ENCODE measurements at regions not wholly inside any gene's neighbourhood (a gene's known extent, or its start where the extent isn't known, plus 50 kb on each side); places are given as distances from the start of the nearest gene placed in this dataset.

- H3K27ac ChIP-seq: no peak overlapping the region
- H3K36me3 ChIP-seq (replicated peaks; ENCODE audit: insufficient read depth, low read depth): no peaks in the 10 kb centered on the region
- no peaks in the 10 kb centered on the region for H3K79me2 ChIP-seq
- 80% methylated on average over 1 of the region's 1 CpG for WGBS (ENCODE audit: low lambda C conversion rate, missing lambda C conversion rate)
- TF ChIP-seq EZH2 (IDR thresholded peaks at IDR 0.05; ENCODE audit: borderline replicate concordance) (no peak), EZH2phosphoT487 (IDR thresholded peaks at IDR 0.05; ENCODE audit: low read depth, severe bottlenecking, unreplicated experiment) (no peak)
- no peak overlapping the region for H2AFZ ChIP-seq
- no peaks in the 10 kb centered on the region for H4K20me1 ChIP-seq (ENCODE audit: insufficient read depth, poor library complexity, severe bottlenecking)
- no peaks in the 10 kb centered on the region for H3K9me2 ChIP-seq (replicated peaks; ENCODE audit: insufficient read depth)
- no peaks in the 10 kb centered on the region for H3K9me3 ChIP-seq (ENCODE audit: low read depth)
- H3K4me2 ChIP-seq: no peak overlapping the region
- H3K4me3 ChIP-seq: no peak overlapping the region
- no peaks in the 10 kb centered on the region for H3K4me1 ChIP-seq (ENCODE audit: insufficient read depth)
- DNase-seq (ENCODE audit: low spot score): no peak
- H3K27me3 ChIP-seq: no peaks in the 10 kb centered on the region
These were observed 715.4 kb downstream of the NSUN3 start for GRCh38 chr3:94778289-94778688.

- DNase-seq (ENCODE audit: low spot score): no peak
These were observed 716.1 kb downstream of the NSUN3 start for GRCh38 chr3:94778814-94779494.

GRCh38 chr3:94779699-94780098 is 716.8 kb downstream of the NSUN3 start:
- no peaks in the 10 kb centered on the region for H3K4me1 ChIP-seq (ENCODE audit: insufficient read depth)
- H3K27ac ChIP-seq: no peak overlapping the region
- H2AFZ ChIP-seq: no peak overlapping the region
- no peak overlapping the region for H3K4me3 ChIP-seq
- TF ChIP-seq EZH2phosphoT487 (IDR thresholded peaks at IDR 0.05; ENCODE audit: low read depth, severe bottlenecking, unreplicated experiment): no peak
- no peak for TF ChIP-seq CTCF (IDR thresholded peaks at IDR 0.05; ENCODE audit: poor library complexity)
- no peak for TF ChIP-seq EZH2 (IDR thresholded peaks at IDR 0.05; ENCODE audit: borderline replicate concordance)
- H3K9me2 ChIP-seq (replicated peaks; ENCODE audit: insufficient read depth): no peaks in the 10 kb centered on the region
- no peak for DNase-seq (ENCODE audit: low spot score)
- WGBS (ENCODE audit: low lambda C conversion rate, missing lambda C conversion rate): 94% methylated on average over 1 of the region's 1 CpG
- H3K9me3 ChIP-seq (ENCODE audit: low read depth): no peaks in the 10 kb centered on the region
- H3K27me3 ChIP-seq: no peaks in the 10 kb centered on the region
- H3K36me3 ChIP-seq (replicated peaks; ENCODE audit: insufficient read depth, low read depth): no peaks in the 10 kb centered on the region
- H3K79me2 ChIP-seq: no peaks in the 10 kb centered on the region
- no peaks in the 10 kb centered on the region for H4K20me1 ChIP-seq (ENCODE audit: insufficient read depth, poor library complexity, severe bottlenecking)
- H3K4me2 ChIP-seq: no peak overlapping the region

More at GRCh38 chr3:94778814-94779494, 716.1 kb downstream of the NSUN3 start:
- Histone ChIP-seq H3K9me2 (replicated peaks; ENCODE audit: insufficient read depth) (no peaks in the 10 kb centered on the region), H3K27me3 (no peaks in the 10 kb centered on the region), H3K9me3 (ENCODE audit: low read depth) (no peaks in the 10 kb centered on the region), H3K79me2 (no peaks in the 10 kb centered on the region), H3K36me3 (replicated peaks; ENCODE audit: insufficient read depth, low read depth) (no peaks in the 10 kb centered on the region), H4K20me1 (ENCODE audit: insufficient read depth, poor library complexity, severe bottlenecking) (no peaks in the 10 kb centered on the region), H3K27ac (no peak overlapping the region), H3K4me3 (no peak overlapping the region), H3K4me2 (no peak overlapping the region), H2AFZ (no peak overlapping the region), H3K4me1 (ENCODE audit: insufficient read depth) (no peaks in the 10 kb centered on the region)
- no peak for TF ChIP-seq CTCF (IDR thresholded peaks at IDR 0.05; ENCODE audit: poor library complexity)
- no peak for TF ChIP-seq EZH2phosphoT487 (IDR thresholded peaks at IDR 0.05; ENCODE audit: low read depth, severe bottlenecking, unreplicated experiment)
- no peak for TF ChIP-seq EZH2 (IDR thresholded peaks at IDR 0.05; ENCODE audit: borderline replicate concordance)
- WGBS (ENCODE audit: low lambda C conversion rate, missing lambda C conversion rate): 93% methylated on average over 4 of the region's 4 CpGs

- no peaks in the 10 kb centered on the region for H3K9me3 ChIP-seq (ENCODE audit: low read depth)
- no peaks in the 10 kb centered on the region for H4K20me1 ChIP-seq (ENCODE audit: insufficient read depth, poor library complexity, severe bottlenecking)
- no peaks in the 10 kb centered on the region for H3K79me2 ChIP-seq
- no peak for DNase-seq (ENCODE audit: low spot score)
- no peak for TF ChIP-seq CTCF (IDR thresholded peaks at IDR 0.05; ENCODE audit: poor library complexity)
- no peak for TF ChIP-seq EZH2phosphoT487 (IDR thresholded peaks at IDR 0.05; ENCODE audit: low read depth, severe bottlenecking, unreplicated experiment)
- TF ChIP-seq EZH2 (IDR thresholded peaks at IDR 0.05; ENCODE audit: borderline replicate concordance): no peak
- H2AFZ ChIP-seq: no peak overlapping the region
- H3K4me1 ChIP-seq (ENCODE audit: insufficient read depth): no peaks in the 10 kb centered on the region
- H3K36me3 ChIP-seq (replicated peaks; ENCODE audit: insufficient read depth, low read depth): no peaks in the 10 kb centered on the region
- no peak overlapping the region for H3K4me3 ChIP-seq
- H3K27ac ChIP-seq: no peak overlapping the region
- no peak overlapping the region for H3K4me2 ChIP-seq
- WGBS (ENCODE audit: low lambda C conversion rate, missing lambda C conversion rate): 91% methylated on average over 4 of the region's 4 CpGs
- H3K9me2 ChIP-seq (replicated peaks; ENCODE audit: insufficient read depth): no peaks in the 10 kb centered on the region
- H3K27me3 ChIP-seq: no peaks in the 10 kb centered on the region
These were observed 721.4 kb downstream of the NSUN3 start for GRCh38 chr3:94784274-94784673.
